ENCODE measurements at regions not wholly inside any gene's neighbourhood (a gene's known extent, or its start where the extent isn't known, plus 50 kb on each side); places are given as distances from the start of the nearest gene placed in this dataset.

- TF ChIP-seq, protein P1, sequence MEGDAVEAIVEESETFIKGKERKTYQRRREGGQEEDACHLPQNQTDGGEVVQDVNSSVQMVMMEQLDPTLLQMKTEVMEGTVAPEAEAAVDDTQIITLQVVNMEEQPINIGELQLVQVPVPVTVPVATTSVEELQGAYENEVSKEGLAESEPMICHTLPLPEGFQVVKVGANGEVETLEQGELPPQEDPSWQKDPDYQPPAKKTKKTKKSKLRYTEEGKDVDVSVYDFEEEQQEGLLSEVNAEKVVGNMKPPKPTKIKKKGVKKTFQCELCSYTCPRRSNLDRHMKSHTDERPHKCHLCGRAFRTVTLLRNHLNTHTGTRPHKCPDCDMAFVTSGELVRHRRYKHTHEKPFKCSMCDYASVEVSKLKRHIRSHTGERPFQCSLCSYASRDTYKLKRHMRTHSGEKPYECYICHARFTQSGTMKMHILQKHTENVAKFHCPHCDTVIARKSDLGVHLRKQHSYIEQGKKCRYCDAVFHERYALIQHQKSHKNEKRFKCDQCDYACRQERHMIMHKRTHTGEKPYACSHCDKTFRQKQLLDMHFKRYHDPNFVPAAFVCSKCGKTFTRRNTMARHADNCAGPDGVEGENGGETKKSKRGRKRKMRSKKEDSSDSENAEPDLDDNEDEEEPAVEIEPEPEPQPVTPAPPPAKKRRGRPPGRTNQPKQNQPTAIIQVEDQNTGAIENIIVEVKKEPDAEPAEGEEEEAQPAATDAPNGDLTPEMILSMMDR (IDR thresholded peaks at IDR 0.05; ENCODE audit: low read length): no peak
- no peak for TF ChIP-seq EZH2 (optimal IDR thresholded peaks at IDR 0.05; ENCODE audit: low read depth, low read length)
- TF ChIP-seq EZH2phosphoT487 (IDR thresholded peaks at IDR 0.05; ENCODE audit: low read length): no peak
These were observed 559.4 kb upstream of the PCDH20 start for GRCh38 chr13:61975001-61975400.

Measured in MM.1S (cell line).